Kidney glomerular epithelial cell (primary cell): ENCODE measurements at regions not wholly inside any gene's neighbourhood (a gene's known extent, or its start where the extent isn't known, plus 50 kb on each side); places are given as distances from the start of the nearest gene placed in this dataset.

Source experiments
- DNase-seq: peaks from one replicate; lab custom pipeline; 2025; lab: John Stamatoyannopoulos, UW

- no peak for DNase-seq
These were observed 60.0 kb upstream of the FZD10 start for GRCh38 chr12:130102266-130102665.

GRCh38 chr12:130104571-130105106 lies 57.6 kb upstream of the FZD10 start:
- no peak for DNase-seq

GRCh38 chr12:130109062-130109945 lies 53.0 kb upstream of the FZD10 start:
- no peak for DNase-seq

GRCh38 chr12:130110914-130111313 lies 51.4 kb upstream of the FZD10 start:
- no peak for DNase-seq

GRCh38 chr12:130111965-130112496 lies 50.2 kb upstream of the FZD10 start:
- no peak for DNase-seq
